Smooth muscle cell (in vitro differentiated cells): ENCODE measurements at regions not wholly inside any gene's neighbourhood (a gene's known extent, or its start where the extent isn't known, plus 50 kb on each side); places are given as distances from the start of the nearest gene placed in this dataset.

Experiments
- DNase-seq: peaks from one replicate; lab custom pipeline; 2025; ENCODE audit not compliant: unreplicated experiment; lab: John Stamatoyannopoulos, UW
- H2AFZ ChIP-seq: fragments of 200-600 bp; sonication (generic); 2 replicates; pipeline ENCODE4 v1.6.0; 2016; ENCODE audit warnings: antibody characterized with exemption, low read depth, mild to moderate bottlenecking
- H3F3A ChIP-seq: fragments of 200-600 bp; sonication (generic); 2 replicates; pipeline ENCODE4 v1.6.0; 2017; ENCODE audit warnings: antibody characterized with exemption, low read depth
- H3K27ac ChIP-seq: fragments of 200-600 bp; sonication (generic); 2 replicates; pipeline ENCODE4 v1.5.1; 2016; ENCODE audit warnings: low read depth, mild to moderate bottlenecking
- H3K27me3 ChIP-seq: fragments of 200-600 bp; sonication (generic); 2 replicates; pipeline ENCODE4 v1.6.1; 2016; ENCODE audit warnings: low read depth, mild to moderate bottlenecking
- H3K36me3 ChIP-seq: fragments of 200-600 bp; sonication (generic); 2 replicates; pipeline ENCODE4 v1.5.1; 2016; ENCODE audit warnings: low read depth
- H3K4me1 ChIP-seq: fragments of 200-600 bp; sonication (generic); 2 replicates; pipeline ENCODE4 v1.5.1; 2016; ENCODE audit warnings: low read depth
- H3K4me2 ChIP-seq: fragments of 200-600 bp; sonication (generic); 2 replicates; pipeline ENCODE4 v1.6.0; 2016; ENCODE audit warnings: mild to moderate bottlenecking
- H3K4me3 ChIP-seq: fragments of 200-600 bp; sonication (generic); 2 replicates; pipeline ENCODE4 v1.5.1; 2016; ENCODE audit warnings: mild to moderate bottlenecking
- H3K79me2 ChIP-seq: fragments of 200-600 bp; sonication (generic); 2 replicates; pipeline ENCODE4 v1.6.0; 2016; ENCODE audit warnings: low read depth, mild to moderate bottlenecking
- H3K9ac ChIP-seq: fragments of 200-600 bp; sonication (generic); 2 replicates; pipeline ENCODE4 v1.6.0; 2016; ENCODE audit warnings: low read depth
- H3K9me3 ChIP-seq: fragments of 200-600 bp; sonication (generic); replicated peaks from 2 replicates; pipeline ENCODE4 v1.5.1; 2016; ENCODE audit warnings: low read depth
- H4K20me1 ChIP-seq: fragments of 200-600 bp; sonication (generic); 2 replicates; pipeline ENCODE4 v1.6.0; 2016; ENCODE audit warnings: low read depth
- WGBS: methylation state at CpG from one replicate; pipeline ENCODE4 v1.1.7; 2016; ENCODE audit warnings: low lambda C conversion rate; 5-methylcytosine and 5-hydroxymethylcytosine counted together
- TF ChIP-seq, protein P1 (sequence below): fragments of 200-600 bp; sonication (generic); IDR thresholded peaks from 2 replicates; pipeline ENCODE4 v1.5.1; 2017; ENCODE audit warnings: borderline replicate concordance, mild to moderate bottlenecking, antibody characterized with exemption; ENCODE audit not compliant: insufficient read depth, poor library complexity, severe bottlenecking

DNA sequence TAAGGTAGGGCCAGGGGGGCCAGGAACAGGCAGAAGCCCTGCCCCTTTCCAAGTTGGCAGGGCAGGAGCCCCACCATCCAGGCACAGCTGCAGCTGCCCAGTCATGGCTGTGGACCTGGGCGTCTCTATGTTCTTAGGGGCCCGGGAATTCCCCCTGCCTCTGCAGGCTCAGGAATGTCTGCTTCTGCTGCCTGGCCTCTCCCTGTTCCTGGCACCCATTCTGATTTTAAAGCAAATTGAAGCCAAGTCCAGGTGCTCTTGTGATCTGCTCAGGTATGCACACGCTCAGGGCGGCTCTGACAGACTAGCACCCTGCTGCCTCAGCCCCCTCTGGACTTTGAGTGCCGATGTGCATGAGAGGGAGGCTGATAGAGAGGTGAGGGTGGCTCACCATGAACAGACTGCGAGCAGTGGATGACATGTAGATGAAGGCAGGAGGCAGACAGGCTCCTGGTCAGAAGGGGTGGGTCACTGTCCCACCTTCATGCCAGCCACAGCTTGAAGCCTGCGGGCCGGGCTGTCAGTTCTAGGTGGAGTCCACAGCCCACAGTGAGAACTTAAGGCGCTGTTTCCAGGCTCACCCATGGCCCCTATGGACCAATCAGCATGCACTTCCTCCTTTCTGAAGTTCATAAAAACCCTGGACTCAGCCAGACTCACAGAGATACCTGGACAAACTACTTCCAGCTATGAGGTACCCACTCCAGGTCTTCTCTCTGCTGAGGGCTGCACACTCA lies 747.8 kb upstream of the GBE1 start:
- Histone ChIP-seq H3K36me3 (no peaks in the 10 kb centered on the region), H3K9me3 (no peaks in the 10 kb centered on the region), H3K27ac (no peak overlapping the region), H3K79me2 (no peaks in the 10 kb centered on the region), H3F3A (no peaks in the 10 kb centered on the region), H3K27me3 (no peaks in the 10 kb centered on the region), H2AFZ (no peak overlapping the region), H3K4me3 (no peak overlapping the region), H4K20me1 (no peaks in the 10 kb centered on the region), H3K9ac (no peak overlapping the region), H3K4me1 (no peaks in the 10 kb centered on the region), H3K4me2 (no peak overlapping the region)
- WGBS = 92% methylated on average over 9 of the region's 9 CpGs
- TF ChIP-seq, protein P1, sequence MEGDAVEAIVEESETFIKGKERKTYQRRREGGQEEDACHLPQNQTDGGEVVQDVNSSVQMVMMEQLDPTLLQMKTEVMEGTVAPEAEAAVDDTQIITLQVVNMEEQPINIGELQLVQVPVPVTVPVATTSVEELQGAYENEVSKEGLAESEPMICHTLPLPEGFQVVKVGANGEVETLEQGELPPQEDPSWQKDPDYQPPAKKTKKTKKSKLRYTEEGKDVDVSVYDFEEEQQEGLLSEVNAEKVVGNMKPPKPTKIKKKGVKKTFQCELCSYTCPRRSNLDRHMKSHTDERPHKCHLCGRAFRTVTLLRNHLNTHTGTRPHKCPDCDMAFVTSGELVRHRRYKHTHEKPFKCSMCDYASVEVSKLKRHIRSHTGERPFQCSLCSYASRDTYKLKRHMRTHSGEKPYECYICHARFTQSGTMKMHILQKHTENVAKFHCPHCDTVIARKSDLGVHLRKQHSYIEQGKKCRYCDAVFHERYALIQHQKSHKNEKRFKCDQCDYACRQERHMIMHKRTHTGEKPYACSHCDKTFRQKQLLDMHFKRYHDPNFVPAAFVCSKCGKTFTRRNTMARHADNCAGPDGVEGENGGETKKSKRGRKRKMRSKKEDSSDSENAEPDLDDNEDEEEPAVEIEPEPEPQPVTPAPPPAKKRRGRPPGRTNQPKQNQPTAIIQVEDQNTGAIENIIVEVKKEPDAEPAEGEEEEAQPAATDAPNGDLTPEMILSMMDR = no peak
- DNase-seq = no peak

DNA sequence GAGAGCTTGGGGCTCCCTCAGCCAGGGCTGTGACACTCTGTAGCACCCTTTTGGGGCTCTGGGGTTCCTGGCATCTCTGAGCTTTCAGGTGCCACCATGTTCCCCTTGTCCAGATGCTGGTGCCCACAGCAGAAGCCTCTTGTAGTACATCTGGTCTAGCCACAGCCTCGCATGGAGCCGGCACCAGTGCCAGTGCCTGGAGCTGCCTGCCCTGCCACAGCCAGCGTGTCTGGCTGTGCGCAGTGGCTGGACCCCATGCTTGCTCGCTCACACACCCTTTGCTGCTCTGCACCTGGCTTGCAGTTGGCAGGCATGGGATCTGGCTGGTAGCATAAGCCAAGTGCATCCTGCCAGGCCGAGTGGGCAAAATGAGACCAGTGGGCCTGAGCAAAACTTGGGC lies 744.8 kb upstream of the GBE1 start:
- Histone ChIP-seq H4K20me1 (no peaks in the 10 kb centered on the region), H3K9me3 (no peaks in the 10 kb centered on the region), H3K27me3 (no peaks in the 10 kb centered on the region), H3K4me2 (no peak overlapping the region), H3K27ac (no peak overlapping the region), H2AFZ (no peak overlapping the region), H3K36me3 (no peaks in the 10 kb centered on the region), H3K4me1 (no peaks in the 10 kb centered on the region), H3K9ac (no peak overlapping the region), H3K79me2 (no peaks in the 10 kb centered on the region), H3K4me3 (no peak overlapping the region), H3F3A (no peaks in the 10 kb centered on the region)
- DNase-seq = no peak
- WGBS = 96% methylated on average over 6 of the region's 6 CpGs
- TF ChIP-seq, protein P1 = no peak

GRCh38 chr3:82505079-82505756 lies 743.8 kb upstream of the GBE1 start:
- no peaks in the 10 kb centered on the region for H3F3A ChIP-seq
- H3K4me2 ChIP-seq = no peak overlapping the region
- H3K9ac ChIP-seq = no peak overlapping the region
- no peak overlapping the region for H3K4me3 ChIP-seq
- no peaks in the 10 kb centered on the region for H3K9me3 ChIP-seq
- DNase-seq = no peak
- no peaks in the 10 kb centered on the region for H4K20me1 ChIP-seq
- H3K4me1 ChIP-seq = no peaks in the 10 kb centered on the region
- H3K27ac ChIP-seq = no peak overlapping the region
- no peaks in the 10 kb centered on the region for H3K79me2 ChIP-seq
- WGBS = 94% methylated on average over 17 of the region's 17 CpGs
- H3K36me3 ChIP-seq = no peaks in the 10 kb centered on the region
- H3K27me3 ChIP-seq = no peaks in the 10 kb centered on the region
- H2AFZ ChIP-seq = no peak overlapping the region
- TF ChIP-seq, protein P1 = no peak
